NB4 (cell line): ENCODE measurements at regions not wholly inside any gene's neighbourhood (a gene's known extent, or its start where the extent isn't known, plus 50 kb on each side); places are given as distances from the start of the nearest gene placed in this dataset.

Experiments used
- DNase-seq: peaks from one replicate; pipeline ENCODE4 v3.0.0; 2010; ENCODE audit warnings: low read depth
- H3K4me3 ChIP-seq: one replicate; pipeline ENCODE4 v1.5.1; 2011; ENCODE audit warnings: mild to moderate bottlenecking, low read depth, low read length, moderate library complexity
- CTCF ChIP-seq: IDR thresholded peaks from one replicate; pipeline ENCODE4 v1.5.1; 2012; ENCODE audit warnings: low read depth, low read length
- MAX ChIP-seq: IDR thresholded peaks from 2 replicates; pipeline ENCODE4 v1.6.1; 2011; ENCODE audit warnings: low read depth, low read length
- MYC ChIP-seq: IDR thresholded peaks from 2 replicates; pipeline ENCODE4 v1.6.1; 2011; ENCODE audit warnings: low read depth, low read length
- POLR2A ChIP-seq: IDR thresholded peaks from 2 replicates; pipeline ENCODE4 v1.6.1; 2011; ENCODE audit warnings: mild to moderate bottlenecking; ENCODE audit not compliant: insufficient read length; ENCODE audit errors: extremely low read depth

GRCh38 chr5:87094833-87095232 lies 172.8 kb upstream of the RASA1 start:
- no peak overlapping the region for H3K4me3 ChIP-seq
- no peak for DNase-seq
- TF ChIP-seq MAX (no peak), CTCF (no peak), POLR2A (no peak), MYC (no peak)

GRCh38 chr5:87095787-87096186 lies 171.9 kb upstream of the RASA1 start:
- TF ChIP-seq MAX (no peak), POLR2A (no peak), MYC (no peak), CTCF (no peak)
- no peak for DNase-seq
- no peak overlapping the region for H3K4me3 ChIP-seq

- TF ChIP-seq MYC (no peak), CTCF (no peak), POLR2A (no peak), MAX (no peak)
Measured at GRCh38 chr5:87097664-87098063, 170.0 kb upstream of the RASA1 start.

GRCh38 chr5:87099291-87099839 lies 168.3 kb upstream of the RASA1 start:
- no peak for DNase-seq
- no peak overlapping the region for H3K4me3 ChIP-seq
- TF ChIP-seq POLR2A (no peak), MAX (no peak), CTCF (no peak), MYC (no peak)

More at GRCh38 chr5:87097664-87098063, 170.0 kb upstream of the RASA1 start:
- DNase-seq, result no peak
- H3K4me3 ChIP-seq, result no peak overlapping the region

GRCh38 chr5:87099968-87100367 lies 167.7 kb upstream of the RASA1 start:
- TF ChIP-seq MAX, result no peak
- TF ChIP-seq CTCF, result no peak
- no peak for TF ChIP-seq POLR2A
- no peak for TF ChIP-seq MYC
- no peak overlapping the region for H3K4me3 ChIP-seq
- DNase-seq, result no peak
